ENCODE measurements at regions not wholly inside any gene's neighbourhood (a gene's known extent, or its start where the extent isn't known, plus 50 kb on each side); places are given as distances from the start of the nearest gene placed in this dataset.

DNA sequence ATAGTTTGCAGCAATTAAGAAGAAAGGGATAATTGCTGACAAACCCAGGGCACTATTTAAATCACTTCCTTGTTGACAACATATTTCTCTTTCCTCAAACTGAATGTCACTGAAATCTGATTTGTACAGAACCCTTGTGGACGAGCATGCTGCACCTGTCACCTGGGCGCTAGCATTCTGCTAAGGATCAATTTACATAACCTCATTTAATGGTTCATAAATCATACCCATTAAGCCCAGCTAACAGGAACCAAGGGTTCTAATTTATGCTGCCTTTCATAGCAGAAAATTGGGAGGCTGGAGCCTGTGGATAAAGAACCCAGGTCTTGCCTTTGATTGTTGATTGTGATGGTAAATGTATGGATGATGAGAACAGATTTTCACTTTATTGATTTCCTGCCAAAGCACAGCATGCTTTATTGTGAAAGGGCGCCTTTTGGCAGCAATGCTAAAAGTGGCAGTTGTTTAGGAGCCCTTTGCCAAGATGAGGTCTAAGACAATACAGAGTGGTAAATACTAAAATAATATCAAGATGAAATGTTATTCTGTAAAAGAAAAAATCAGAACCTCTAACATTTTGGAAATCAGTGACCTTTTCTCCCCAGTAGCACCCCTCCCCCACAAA is 95.4 kb downstream of the NKX2-1 start:
- no peak for TF ChIP-seq CTCF (IDR thresholded peaks at IDR 0.05)
- no peak for TF ChIP-seq POLR2A (IDR thresholded peaks at IDR 0.05)
